ENCODE measurements at regions not wholly inside any gene's neighbourhood (a gene's known extent, or its start where the extent isn't known, plus 50 kb on each side); places are given as distances from the start of the nearest gene placed in this dataset.

DNA sequence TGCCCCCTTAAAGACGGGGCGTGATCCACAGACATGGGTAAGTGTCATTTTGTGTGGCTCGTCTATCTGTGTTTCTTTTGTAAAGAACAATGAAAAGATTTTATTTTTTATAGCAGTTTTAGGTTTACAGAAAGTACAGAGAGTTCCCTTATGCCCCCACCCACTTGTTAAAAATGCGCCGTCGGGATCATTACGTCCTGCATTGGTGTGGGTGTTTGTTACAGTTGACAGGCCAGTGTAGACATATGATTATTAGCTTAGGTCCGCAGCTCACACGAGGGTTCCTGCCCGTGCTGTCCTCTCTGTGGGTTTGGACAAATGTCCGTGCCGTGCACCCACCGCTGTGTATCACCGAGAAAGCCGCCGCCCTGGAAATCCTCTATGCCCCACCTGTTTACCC, 50.5 kb downstream of the RGS12 start:
- DNase-seq: peak; percentile 12

DNA sequence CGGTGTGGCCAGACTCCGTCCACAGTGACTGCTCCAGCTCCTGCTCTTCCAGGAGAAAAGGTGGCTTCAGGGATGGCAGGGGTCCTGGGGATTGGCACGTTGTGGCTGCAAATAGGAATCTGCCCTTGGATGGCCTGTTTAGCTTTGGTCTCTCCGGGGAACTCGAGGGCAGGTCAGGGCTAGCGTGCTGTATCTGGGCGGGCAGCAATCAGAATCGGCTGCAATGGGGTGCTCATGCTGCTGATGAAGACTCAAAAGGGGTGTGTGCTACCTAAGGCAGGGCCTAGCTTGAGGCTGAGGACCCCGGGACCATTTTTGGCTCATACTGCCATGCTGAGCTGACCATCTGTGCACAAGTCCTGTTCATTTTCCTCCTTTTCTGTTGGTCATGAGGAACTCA, 51.3 kb downstream of the RGS12 start:
- peak; percentile 41 for DNase-seq

DNA sequence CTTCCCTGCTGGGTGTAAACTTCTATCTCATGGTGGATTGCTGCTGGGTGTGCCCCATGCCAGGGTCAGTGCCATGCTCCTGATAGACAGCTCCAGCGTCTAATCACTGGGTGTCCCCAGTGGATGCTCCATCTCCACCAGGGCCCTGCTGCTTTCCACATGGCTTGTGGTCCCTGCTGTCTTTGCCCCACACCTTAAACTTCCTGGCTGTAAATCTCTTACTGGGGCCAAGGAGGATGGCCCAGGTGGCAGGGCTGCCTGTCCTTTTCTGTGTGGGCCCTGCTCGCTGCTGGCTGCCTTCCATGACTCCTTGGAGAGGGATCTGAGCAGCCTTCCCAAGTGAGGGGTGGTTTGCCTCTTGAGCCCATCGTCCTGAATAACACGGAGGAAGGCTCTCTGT, 51.8 kb downstream of the RGS12 start:
- peak; percentile 29 for DNase-seq

DNA sequence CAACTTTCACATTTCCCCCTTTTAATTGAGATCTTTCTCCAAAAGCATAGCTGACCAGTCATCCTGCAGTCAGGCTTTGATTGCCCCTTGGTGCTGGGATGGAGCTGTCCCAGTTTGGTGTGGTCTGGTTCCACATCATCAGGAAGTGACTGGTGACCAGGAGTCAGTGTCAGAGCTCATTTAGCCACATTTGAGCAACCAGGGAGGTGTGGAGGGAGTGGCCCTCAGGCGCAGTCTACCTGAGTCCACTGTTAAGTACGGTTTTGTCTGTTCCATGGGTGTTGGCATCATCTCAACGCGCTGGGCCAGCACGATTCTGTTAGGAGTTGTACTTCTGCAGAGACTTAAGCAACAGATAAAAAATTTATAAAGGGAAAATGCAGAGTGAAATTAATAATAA, 52.6 kb downstream of the RGS12 start:
- peak; percentile 32 for DNase-seq

DNA sequence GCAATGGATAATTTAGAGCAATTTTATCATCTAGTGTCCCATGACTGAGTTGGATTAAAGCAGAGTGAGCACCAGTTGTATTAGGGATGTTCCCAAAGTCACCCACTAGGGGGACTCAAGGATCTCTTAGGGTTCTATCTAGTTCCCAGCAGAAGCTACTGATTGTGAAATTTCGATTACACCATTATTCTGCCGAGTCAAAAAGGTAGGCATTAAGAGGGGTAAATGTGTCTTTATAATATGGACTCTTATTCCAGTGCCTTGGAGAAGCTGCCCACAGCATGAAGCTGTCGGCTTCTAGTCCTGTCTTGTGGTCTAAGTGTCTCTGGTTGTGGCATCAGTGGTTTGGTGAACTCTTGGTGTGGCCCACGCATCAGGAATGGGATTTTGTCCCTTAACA, 53.3 kb downstream of the RGS12 start:
- peak; percentile 46 for DNase-seq

DNA sequence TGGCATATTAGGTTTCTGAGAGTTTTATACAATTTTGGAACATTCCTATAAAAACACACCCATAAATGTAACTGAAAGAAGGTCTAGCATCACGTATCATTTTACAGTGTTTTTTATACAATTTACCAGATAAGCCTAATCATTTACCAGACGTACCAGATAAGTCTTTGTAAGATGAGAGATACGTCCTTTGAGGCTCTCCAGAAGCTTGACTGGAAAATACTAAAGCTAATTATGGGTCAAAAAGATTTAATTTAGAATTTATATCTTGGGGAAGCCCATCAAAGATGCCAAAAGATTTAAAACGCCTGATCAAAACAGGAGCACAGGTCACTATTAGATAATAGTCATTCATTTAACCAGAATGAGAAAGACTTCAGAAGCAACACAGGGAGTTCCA, 55.0 kb downstream of the RGS12 start:
- DNase-seq: no peak

DNA sequence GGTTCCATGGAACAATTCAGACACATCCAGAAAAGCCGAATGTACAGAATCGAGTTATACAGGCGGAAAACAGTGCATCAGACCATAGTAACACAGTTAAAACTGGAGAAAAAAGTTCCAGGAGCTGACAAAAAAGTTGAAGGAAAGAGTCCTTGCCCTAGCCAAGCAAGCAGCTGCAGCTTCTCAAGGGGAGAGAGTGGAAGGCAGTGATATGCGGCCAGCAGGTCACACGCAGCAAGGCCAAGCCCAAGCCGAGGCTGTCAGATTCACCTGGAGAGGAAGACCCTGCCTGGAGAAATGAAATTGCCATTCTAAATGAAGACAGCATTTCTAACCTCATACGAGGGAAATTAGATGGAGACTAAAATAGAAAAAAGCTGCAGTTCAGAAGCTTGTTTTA, 55.8 kb downstream of the RGS12 start:
- no peak for DNase-seq

DNA sequence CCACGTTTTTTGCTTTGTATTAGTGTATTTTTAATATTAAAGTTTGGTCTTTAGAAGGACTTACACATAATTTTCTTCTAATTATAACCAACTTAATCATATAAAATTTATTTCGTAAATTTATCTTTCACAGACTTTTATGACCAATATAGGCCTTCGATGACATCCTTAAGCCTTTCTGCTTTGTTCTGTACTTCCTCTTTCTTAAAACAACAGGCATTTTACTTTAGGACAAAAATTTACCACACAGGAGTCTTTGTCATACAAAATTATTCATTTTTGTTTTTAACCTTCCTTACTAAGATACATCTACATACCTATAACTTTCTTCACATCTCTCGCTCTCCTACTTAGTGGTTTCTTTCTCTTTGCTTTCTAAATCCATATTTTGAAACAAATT, 56.3 kb downstream of the RGS12 start:
- DNase-seq: no peak

DNA sequence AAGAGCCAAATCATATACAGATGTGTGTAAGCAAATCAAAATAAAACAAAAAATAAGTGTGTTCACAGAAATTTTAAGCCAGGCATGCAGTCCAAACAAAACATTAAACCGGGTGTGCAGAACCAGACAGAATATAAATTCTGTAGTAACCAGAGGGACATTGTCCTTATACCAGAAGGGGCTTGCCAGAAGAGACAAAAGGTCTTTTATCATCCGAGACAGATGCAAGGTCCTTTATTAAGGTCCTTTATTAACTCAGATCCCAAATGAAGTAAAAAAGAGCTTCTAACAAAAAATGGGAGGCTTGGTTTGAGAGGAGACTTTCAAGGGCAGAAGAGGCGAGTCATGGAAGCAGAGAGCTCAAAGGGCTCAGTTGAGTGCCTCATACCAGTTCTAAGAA, 59.2 kb downstream of the RGS12 start:
- no peak for DNase-seq

DNA sequence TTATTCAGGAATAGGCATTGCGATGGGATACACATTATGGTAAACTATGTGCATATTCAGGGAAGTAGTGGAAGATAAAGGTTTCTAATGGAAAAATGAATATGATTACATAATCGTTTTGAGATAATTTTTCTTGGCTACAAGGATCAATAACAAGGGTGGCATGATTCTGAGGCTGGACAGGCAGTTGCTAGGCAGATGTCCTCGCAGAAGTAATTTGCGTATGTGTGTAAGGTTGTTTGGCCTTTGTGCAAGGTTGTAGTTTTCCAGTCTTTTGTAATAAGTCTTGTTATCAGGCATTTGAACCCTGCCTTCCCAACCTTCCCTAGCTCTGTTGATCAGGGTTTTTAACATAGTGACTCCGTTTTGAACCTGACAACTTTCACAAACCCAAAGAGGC, 59.7 kb downstream of the RGS12 start:
- DNase-seq: no peak

DNA sequence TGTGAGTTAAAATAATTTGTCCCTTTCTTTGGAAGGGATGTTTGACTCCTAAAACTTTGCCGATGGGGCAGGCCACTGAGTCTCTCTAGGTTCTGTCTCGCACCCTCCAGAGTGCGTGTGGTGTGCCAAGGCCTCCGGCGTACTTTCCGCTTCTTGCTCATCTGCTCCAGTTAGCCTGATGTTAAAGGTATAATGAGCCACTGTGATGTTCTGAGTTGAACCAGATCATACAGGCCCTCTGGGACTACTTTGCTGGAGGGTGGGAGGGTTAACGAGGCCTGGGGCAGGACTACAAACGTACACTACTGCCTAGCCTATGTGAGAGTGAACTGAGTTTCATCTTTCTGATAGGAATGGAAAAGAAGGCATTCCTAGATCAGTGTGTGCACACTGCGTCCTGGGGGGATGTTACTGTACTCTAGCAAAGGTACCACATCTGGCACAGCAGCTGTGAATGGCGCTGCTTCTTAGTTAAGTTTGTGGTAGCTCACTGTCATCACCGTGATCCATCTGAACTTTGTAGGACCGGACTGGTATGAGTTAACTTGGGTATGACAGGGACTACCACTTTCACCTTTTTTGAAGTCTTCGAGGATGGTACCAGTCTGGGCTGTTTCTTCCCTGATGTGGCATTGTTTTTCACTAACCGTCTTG, 60.2 kb downstream of the RGS12 start:
- peak; percentile 29 for DNase-seq

DNA sequence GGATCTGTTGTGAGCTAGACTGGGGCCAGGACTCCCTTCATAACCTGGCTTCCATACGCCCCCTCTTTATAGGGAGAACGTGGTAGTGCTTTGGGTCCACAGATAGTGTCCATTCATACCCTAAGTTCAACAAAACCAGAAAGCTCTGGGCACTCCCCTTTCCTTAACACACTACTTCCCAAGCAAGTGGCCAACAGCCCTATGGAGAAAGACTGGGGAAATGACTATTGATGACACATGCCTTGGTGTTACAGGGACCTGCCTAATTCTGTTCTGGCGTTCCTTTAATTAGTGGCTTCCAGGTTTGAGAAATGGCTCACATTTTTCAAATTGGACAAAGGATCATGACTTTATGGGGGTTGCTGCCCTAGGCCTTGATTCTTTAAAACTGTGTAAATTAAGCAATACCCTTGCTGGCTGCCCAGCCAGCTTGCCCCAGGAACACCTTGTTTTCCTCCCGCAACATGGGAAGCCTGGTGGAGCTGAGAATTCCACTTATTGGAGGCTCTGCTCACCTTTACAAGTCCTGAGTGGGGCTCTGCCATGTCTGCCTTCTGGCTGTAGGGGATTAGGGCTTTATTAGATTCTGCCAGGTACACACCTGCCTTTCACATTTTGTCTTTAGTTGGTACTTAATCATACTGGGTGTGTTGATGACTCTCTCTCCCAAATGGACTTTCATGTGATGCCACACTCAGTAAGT, 61.1 kb downstream of the RGS12 start:
- DNase-seq: peak; percentile 18

DNA sequence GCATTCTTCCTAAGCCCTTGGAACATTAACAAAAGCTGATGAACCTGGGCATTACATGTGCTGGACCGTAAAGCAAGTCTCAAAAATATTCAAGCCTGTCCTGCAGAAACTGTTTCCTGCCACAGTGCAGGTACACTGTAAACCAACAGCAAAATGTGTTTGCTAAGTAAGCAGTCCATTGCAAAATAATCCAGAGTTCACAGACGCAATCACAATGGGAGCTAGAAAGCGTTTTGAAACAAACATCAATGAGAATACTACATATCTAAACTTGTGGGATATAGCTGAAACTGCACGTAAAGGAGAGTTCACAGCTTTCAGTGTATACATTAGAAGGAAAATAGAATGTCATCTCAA, 61.6 kb downstream of the RGS12 start:
- no peak for DNase-seq

DNA sequence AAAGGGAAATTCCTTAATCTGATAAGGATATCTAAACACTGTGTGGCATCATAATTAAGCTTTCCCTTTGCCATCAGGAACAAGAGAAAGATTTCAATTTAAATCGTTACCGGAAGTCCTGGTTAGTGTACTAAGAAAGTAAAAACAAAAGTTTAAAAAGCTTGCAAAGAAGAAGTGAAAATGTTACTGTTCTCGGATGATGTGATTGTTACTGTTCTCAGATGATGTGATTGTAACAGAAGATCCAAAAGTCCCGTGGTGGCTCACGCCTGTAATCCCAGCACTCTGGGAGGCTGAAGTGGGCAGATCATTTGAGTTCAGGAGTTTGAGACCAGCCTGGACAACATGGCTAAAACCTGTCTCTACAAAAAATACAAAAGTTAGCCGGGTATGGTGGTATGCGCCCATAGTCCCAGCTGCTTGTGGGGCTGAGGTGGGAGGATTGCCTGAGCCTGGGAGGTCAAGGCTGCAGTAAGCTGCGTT, 62.5 kb downstream of the RGS12 start:
- no peak for DNase-seq

DNA sequence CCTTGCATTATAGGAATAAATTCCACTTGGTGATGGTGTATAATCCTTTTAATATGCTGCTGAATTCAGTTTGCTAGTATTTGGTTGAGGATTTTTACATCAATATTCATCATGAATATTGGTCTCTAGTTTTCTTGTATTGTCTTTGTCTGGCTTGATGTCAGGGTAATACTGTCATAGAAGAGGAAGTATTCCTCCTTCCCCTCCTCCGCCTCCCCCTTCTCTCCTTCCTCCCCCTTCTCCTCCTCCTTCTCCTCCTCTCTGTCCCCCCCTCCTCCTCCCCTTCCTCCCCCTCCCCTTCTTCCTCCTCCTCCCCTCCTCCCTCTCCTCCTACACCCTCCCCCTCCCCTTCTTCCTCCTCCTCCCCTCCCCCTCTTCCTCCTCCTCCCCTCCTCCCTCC, 65.8 kb downstream of the RGS12 start:
- no peak for DNase-seq

DNA sequence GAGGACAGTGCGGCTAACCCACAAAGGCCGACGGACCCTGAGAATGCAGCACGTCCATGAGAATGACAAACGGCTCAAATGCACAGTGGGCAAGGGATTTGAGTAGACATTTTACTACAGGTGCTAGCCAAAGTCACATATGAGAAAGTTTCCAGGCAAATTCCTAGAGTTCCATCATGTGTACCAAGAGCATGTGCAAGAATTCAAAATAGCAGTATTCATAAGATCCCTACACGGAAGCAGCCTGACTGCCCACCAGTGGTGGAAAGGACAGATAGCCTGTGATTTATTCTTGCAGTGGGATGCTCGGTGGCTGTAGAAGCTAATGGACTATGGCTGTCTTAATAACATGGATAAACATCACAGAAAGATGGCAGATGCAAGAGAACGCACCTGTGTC, 68.0 kb downstream of the RGS12 start:
- no peak for DNase-seq

DNA sequence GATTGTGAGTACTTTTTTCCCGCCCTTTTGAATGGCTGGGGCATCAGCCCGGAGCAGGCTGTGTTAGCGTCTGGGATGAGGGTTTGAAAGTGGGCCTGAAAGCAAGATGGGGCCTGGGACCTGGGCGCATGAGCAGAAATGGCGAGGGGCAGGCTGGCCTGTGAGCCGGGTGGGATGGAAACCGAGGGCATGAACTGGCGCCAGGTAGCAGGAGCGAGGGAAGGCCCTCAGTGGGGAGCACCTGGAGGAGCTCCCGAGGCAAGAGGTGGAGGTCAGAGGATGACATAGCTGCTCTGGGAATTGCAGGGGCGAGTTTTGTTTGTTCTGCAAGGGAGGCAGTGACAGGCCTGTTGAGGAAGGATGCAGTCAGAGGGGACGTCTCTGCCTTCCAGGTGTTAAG, 68.6 kb downstream of the RGS12 start:
- DNase-seq: no peak

DNA sequence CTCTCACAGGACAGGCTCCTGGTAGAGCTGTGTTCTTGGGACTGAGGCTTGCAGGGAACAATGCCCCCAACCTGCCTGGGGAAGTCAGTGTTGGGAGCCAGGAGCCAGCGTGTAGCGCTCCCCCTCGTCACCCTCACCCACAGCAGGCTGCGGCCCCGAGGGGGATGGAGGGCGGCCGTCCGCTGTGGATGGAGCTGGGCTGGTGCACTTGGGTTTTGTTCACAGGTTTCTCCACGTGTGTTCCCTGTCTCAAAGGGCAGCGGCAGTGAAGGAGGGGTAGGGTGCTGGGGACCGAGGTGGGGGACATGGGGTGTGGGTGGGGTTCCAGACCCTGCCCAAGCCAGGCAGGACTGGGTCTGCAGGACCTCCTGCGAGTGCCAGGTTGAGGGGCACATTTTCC, 69.1 kb downstream of the RGS12 start:
- no peak for DNase-seq

DNA sequence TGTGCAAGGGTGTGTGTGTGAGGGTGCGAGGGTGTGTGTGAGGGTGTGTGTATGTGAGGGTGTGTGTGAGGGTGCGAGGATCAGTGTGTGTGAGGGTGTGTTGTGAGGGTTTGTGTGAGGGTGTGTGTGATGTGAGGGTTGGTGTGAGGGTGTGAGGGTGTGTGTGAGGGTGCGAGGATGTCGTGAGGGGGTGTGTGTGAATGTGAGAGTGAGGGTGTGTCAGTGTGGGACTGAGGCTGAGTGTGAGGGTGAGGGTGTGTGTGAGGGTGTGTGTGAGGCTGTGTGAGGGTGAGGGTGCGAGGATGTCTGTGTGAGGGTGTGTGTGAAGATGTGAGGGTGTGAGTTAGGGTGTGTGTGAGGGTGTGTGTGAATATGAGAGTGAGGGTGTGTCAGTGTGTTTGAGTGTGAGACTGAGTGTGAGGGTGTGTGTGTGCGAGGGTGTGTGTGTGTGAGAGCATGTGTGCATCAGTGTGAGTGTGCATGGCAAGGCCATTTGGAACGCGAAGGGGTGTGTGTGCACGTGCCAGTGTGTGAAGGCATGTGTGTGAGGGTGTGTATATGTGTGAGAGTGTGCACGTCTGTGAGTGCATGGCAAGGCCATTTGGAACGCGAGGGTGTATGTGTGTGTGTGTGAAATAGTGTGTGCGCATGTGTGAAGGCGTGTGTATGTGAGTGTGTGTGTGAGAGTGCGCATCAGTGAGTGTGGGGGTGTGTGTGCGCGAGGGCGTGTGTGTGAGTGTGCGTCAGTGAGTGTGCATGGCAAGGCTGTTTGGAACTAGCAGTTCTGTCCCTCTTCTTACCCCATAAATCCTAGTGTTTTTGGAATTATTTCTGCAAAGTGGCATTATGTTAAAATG, 69.8 kb downstream of the RGS12 start:
- no peak for DNase-seq

DNA sequence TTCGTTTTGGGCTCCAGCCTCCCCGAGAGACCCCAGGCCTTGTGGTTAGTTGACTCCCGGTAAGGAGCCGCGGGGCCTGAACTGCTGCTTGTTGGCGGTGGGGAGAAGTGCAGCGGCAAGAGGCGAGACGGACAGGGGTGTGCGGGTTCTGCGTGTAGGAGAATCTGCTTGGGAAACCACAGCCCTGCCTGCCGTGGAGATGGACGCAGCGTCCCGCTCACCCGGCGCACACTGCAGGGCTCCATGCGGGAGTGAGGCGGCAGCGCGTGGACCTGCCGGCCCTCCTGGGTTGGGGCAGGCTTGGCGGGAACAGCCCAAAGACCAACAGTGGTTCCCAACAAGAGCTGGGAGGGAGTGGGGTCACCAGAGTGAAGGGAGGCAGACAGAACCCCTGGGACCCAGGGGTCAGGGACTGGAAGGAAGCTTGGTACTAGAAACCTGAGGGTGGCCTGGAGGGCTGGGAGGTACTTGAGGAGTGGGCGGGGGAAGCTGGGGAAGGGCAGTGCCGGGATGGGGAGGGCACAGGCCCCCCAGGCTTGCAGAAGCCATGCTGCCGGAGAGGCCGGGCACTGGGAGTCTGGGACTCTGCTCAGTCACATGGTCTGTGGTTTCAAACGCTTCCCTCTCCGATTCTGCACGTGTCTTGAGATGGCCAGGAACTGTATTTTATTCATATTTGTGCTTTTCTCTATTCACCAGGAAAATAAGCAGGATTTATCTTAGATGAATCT, 70.8 kb downstream of the RGS12 start:
- no peak for DNase-seq

DNA sequence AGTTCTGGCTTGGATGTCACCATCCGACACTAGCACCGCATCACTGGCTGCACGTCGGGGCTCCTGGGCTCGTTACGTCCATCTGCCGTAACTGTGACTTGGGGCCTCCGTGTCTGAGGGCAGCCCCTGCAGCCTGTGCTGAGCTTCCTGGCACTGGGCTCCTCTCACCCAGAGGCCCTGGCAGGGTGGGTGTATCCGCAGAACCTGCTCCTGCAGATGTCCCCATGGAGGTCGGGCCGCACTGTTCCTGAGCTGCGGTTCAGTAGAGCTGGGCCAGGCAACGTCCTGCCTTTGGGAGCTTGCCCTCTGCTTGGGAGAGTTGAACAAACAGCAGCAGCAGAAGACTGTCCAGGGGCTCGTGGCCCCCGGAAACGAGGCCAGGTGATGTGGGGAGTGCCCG, 71.4 kb downstream of the RGS12 start:
- DNase-seq: no peak

DNA sequence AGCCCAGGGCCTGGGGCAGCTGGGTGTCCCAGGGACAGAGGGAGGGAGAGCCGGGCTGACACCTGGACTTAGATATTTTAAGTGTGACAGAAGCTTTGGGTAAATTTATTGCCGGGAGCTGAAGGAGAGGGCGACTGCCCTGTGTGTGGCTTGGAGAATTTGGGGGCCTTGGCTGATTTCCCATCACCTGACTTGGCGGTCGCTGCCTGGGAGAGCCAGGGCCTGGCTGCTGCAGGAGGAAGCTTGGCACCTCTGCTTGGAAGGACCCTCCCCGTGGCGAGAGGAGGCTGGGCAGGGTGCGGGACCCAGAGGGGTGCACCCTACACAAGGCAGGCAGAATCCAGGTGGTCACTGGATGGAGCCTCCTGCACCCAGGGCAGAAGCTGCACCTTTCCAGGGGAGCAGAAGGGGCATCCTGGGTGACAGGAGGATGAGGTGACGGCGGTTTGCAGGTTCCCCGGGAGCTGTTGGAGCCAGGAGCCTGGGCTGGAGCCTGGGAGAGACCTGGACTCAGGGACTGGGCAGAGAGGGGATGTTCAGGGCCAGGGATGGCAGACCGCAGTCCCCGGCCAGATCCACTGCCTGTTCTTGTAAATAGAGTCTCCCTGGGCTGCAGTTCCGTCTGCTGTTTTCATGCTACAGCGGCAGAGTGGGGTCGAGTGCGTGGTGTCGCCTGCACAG, 72.0 kb downstream of the RGS12 start:
- DNase-seq: no peak

DNA sequence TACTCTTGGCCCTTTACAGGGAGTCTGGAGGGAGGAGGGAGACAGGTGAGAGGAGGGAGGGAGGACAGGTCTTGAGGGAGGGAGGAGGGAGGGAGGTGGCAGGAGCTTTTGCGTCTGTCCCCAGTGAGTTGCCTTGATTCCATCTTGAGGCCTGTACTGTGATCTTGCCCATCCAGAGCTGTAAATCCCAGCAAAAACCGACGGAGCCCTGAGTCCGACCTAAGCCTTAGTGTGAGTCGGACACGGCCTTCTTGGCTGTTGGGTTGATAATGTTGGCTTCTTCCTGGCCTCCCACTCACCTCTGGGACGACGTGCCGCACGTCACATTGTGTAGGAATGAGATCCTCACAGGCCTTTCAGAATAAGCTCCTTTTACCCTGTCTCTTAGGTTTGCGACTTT, 72.5 kb downstream of the RGS12 start:
- no peak for DNase-seq
